Sigmoid colon (tissue), 4 donors: ENCODE measurements at regions not wholly inside any gene's neighbourhood (a gene's known extent, or its start where the extent isn't known, plus 50 kb on each side); places are given as distances from the start of the nearest gene placed in this dataset.

ENCODE experiments used
- CTCF ChIP-seq, 4 experiments: fragments of 450-650 bp in 3 of 4; fragments of 200-600 bp in 1 of 4; IDR thresholded peaks; one replicate each; pipeline ENCODE4 v1.5.1; 2016 to 2019; ENCODE audit warnings: antibody characterized with exemption in 4 of 4, mild to moderate bottlenecking in 3 of 4, moderate library complexity in 2 of 4
- EP300 ChIP-seq, 4 donors: sonication (generic); formaldehyde crosslinking; IDR thresholded peaks; one replicate each; pipeline ENCODE4 v1.6.1; 2017; ENCODE audit warnings: antibody characterized with exemption in 4 of 4
- POLR2A ChIP-seq, 2 donors: fragments of 450-650 bp; IDR thresholded peaks; one replicate each; pipeline ENCODE4 v1.6.1; 2016; ENCODE audit warnings: antibody characterized with exemption in 2 of 2, mild to moderate bottlenecking in 2 of 2, moderate library complexity in 2 of 2
- POLR2AphosphoS5 ChIP-seq, 4 donors: sonication (generic); formaldehyde crosslinking; IDR thresholded peaks; one replicate each; pipeline ENCODE4 v1.6.1; 2017; ENCODE audit warnings: antibody characterized with exemption in 4 of 4

DNA sequence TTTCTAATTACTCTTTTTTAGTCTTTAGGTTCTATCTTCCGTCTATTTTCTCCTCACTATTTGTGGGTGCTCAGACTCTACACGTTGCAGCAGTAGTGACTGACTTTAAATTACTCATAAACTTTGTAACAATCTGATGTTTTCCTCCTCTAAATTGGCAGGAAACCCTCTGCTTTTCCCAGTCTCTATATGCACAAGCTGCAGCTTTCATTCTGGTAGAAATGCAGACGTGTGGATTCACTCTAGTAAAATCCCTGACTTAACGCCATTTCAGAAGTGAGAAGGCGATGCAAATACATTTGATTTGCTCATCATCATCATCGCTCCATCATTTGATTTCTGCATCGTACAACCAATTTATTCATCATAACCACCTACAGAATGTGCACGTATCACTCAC, 561.0 kb upstream of the ZFHX3 start:
- TF ChIP-seq POLR2A (IDR thresholded peaks at IDR 0.05) (no peak), CTCF (IDR thresholded peaks at IDR 0.05) (no peak), POLR2AphosphoS5 (IDR thresholded peaks at IDR 0.05) (no peak), EP300 (IDR thresholded peaks at IDR 0.05) (no peak)
